GM23338 (cell line): ENCODE measurements at regions not wholly inside any gene's neighbourhood (a gene's known extent, or its start where the extent isn't known, plus 50 kb on each side); places are given as distances from the start of the nearest gene placed in this dataset.

Source experiments
- ATAC-seq: fragments of 200-7000 bp; cut with Tn5 transposase; 3 replicates; pipeline ENCODE4 v1.9.1; 2020
- DNase-seq: peaks from one replicate; pipeline ENCODE4 v3.0.0-alpha.2; 2015; ENCODE audit warnings: low spot score
- H2AFZ ChIP-seq: fragments of 200-600 bp; sonication (generic); 2 replicates; pipeline ENCODE4 v1.8.0; 2016; ENCODE audit warnings: antibody characterized with exemption, mild to moderate bottlenecking, moderate library complexity
- H3F3A ChIP-seq: fragments of 200-600 bp; sonication (generic); replicated peaks from 2 replicates; pipeline ENCODE4 v1.8.0; 2017; ENCODE audit warnings: antibody characterized with exemption, mixed run types, low read depth
- H3K27ac ChIP-seq: fragments of 200-600 bp; sonication (generic); 2 replicates; pipeline ENCODE4 v1.6.1; 2016; ENCODE audit warnings: low read depth
- H3K27me3 ChIP-seq: fragments of 200-600 bp; sonication (generic); 2 replicates; pipeline ENCODE4 v1.8.0; 2016; ENCODE audit warnings: mild to moderate bottlenecking, mixed run types, moderate library complexity; ENCODE audit not compliant: insufficient read depth
- H3K36me3 ChIP-seq: fragments of 200-600 bp; sonication (generic); 2 replicates; pipeline ENCODE4 v1.8.0; 2016; ENCODE audit warnings: mild to moderate bottlenecking; ENCODE audit not compliant: insufficient read depth
- H3K4me1 ChIP-seq: fragments of 200-600 bp; sonication (generic); 2 replicates; pipeline ENCODE4 v1.8.0; 2016; ENCODE audit warnings: mild to moderate bottlenecking, moderate library complexity; ENCODE audit not compliant: insufficient read depth
- H3K4me2 ChIP-seq: fragments of 200-600 bp; sonication (generic); 2 replicates; pipeline ENCODE4 v1.7.1; 2017; ENCODE audit warnings: mixed run types
- H3K4me3 ChIP-seq: fragments of 200-600 bp; sonication (generic); 2 replicates; pipeline ENCODE4 v1.6.1; 2016; ENCODE audit warnings: mixed run types
- H3K79me2 ChIP-seq: fragments of 200-600 bp; sonication (generic); replicated peaks from 2 replicates; pipeline ENCODE4 v1.8.0; 2017; ENCODE audit warnings: mild to moderate bottlenecking; ENCODE audit not compliant: insufficient read depth
- H3K9me2 ChIP-seq: fragments of 200-600 bp; sonication (generic); 2 replicates; pipeline ENCODE4 v1.8.0; 2017; ENCODE audit not compliant: insufficient read depth
- H4K20me1 ChIP-seq: fragments of 200-600 bp; sonication (generic); replicated peaks from 2 replicates; pipeline ENCODE4 v1.8.0; 2017; ENCODE audit warnings: mild to moderate bottlenecking; ENCODE audit not compliant: insufficient read depth
- H3K27ac Mint-ChIP-seq: 2 replicates; pipeline ENCODE4 v1.8.0; 2020; ENCODE audit warnings: inconsistent platforms, mild to moderate bottlenecking, moderate library complexity, mixed read lengths
- H3K27me3 Mint-ChIP-seq: 3 replicates; pipeline ENCODE4 v1.8.0; 2022; ENCODE audit warnings: low read depth, mild to moderate bottlenecking, moderate library complexity, mixed read lengths, inconsistent platforms; ENCODE audit not compliant: insufficient read depth, poor library complexity
- H3K36me3 Mint-ChIP-seq: 3 replicates; pipeline ENCODE4 v1.8.0; 2021; ENCODE audit warnings: low read depth, mild to moderate bottlenecking, inconsistent platforms, moderate library complexity, mixed read lengths
- H3K4me1 Mint-ChIP-seq: 3 replicates; pipeline ENCODE4 v1.8.0; 2020; ENCODE audit warnings: mild to moderate bottlenecking, inconsistent platforms, mixed read lengths
- H3K4me3 Mint-ChIP-seq: 3 replicates; pipeline ENCODE4 v1.8.0; 2021; ENCODE audit warnings: moderate library complexity, mild to moderate bottlenecking, inconsistent platforms, mixed read lengths
- H3K9me3 Mint-ChIP-seq: 3 replicates; pipeline ENCODE4 v1.8.0; 2020; ENCODE audit warnings: moderate library complexity, mild to moderate bottlenecking, inconsistent platforms, mixed read lengths
- CREB1 ChIP-seq: fragments of 250-450 bp; sonication (Bioruptor Pico); IDR thresholded peaks from 2 replicates; pipeline ENCODE4 v1.5.0; 2020; ENCODE audit warnings: low read depth, mild to moderate bottlenecking, moderate library complexity
- EZH2 ChIP-seq: fragments of 200-600 bp; sonication (generic); IDR thresholded peaks from one replicate; pipeline ENCODE4 v1.8.0; 2017; ENCODE audit warnings: antibody characterized with exemption, mild to moderate bottlenecking, low read depth; ENCODE audit not compliant: unreplicated experiment
- EZH2phosphoT487 ChIP-seq: fragments of 200-600 bp; sonication (generic); IDR thresholded peaks from one replicate; pipeline ENCODE4 v1.8.1; 2018; ENCODE audit warnings: antibody characterized with exemption; ENCODE audit not compliant: unreplicated experiment
- JUNB ChIP-seq: IDR thresholded peaks from one replicate; pipeline ENCODE4 v1.6.1; 2016; ENCODE audit warnings: antibody characterized with exemption; ENCODE audit not compliant: unreplicated experiment
- NANOG ChIP-seq: IDR thresholded peaks from 2 replicates; pipeline ENCODE4 v1.6.1; 2016; ENCODE audit warnings: antibody characterized with exemption, borderline replicate concordance
- POLR2AphosphoS5 ChIP-seq: IDR thresholded peaks from 2 replicates; pipeline ENCODE4 v1.6.1; 2016; ENCODE audit warnings: antibody characterized with exemption, low read depth
- REST ChIP-seq: IDR thresholded peaks from one replicate; pipeline ENCODE4 v1.6.1; 2018; ENCODE audit warnings: antibody characterized with exemption; ENCODE audit not compliant: unreplicated experiment
- STAT1 ChIP-seq: IDR thresholded peaks from one replicate; pipeline ENCODE4 v1.6.1; 2016; ENCODE audit warnings: antibody characterized with exemption; ENCODE audit not compliant: unreplicated experiment
- ZNF114 ChIP-seq: fragments of 250-450 bp; sonication (Bioruptor Pico); IDR thresholded peaks from 2 replicates; pipeline ENCODE4 v1.5.0; 2020; ENCODE audit warnings: mild to moderate bottlenecking, moderate library complexity
- ZNF331 ChIP-seq: fragments of 250-450 bp; sonication (Bioruptor Pico); IDR thresholded peaks from 2 replicates; pipeline ENCODE4 v1.5.0; 2020; ENCODE audit warnings: low read depth, mild to moderate bottlenecking, moderate library complexity
- ZNF462 ChIP-seq: fragments of 250-450 bp; sonication (Bioruptor Pico); IDR thresholded peaks from 2 replicates; pipeline ENCODE4 v1.5.0; 2020; ENCODE audit warnings: mild to moderate bottlenecking, moderate library complexity
- TF ChIP-seq, protein P1 (sequence below), 2 experiments: fragments of 200-600 bp in 1 of 2; sonication (generic) in 1 of 2; conservative IDR thresholded peaks; 2 replicates each; pipeline versions ENCODE4 v1.5.1 to v1.6.1; 2016 to 2017; ENCODE audit warnings: antibody characterized with exemption in 2 of 2, low read depth in 2 of 2, mild to moderate bottlenecking in 2 of 2, moderate library complexity in 1 of 2
- TF ChIP-seq, protein P2 (sequence below): IDR thresholded peaks from 2 replicates; pipeline ENCODE4 v1.6.1; 2016; ENCODE audit warnings: antibody characterized with exemption

- DNase-seq (no peak), ATAC-seq (no peak)
- Mint-ChIP-seq H3K36me3 (no peaks in the 10 kb centered on the region), H3K4me1 (no peaks in the 10 kb centered on the region), H3K27me3 (peaks cover 10% of the 10 kb centered on the region), H3K4me3 (no peak overlapping the region), H3K9me3 (peaks cover 3% of the 10 kb centered on the region; the same call in 2 of the 3 replicates), H3K27ac (no peak overlapping the region)
- no peak for TF ChIP-seq REST
- TF ChIP-seq NANOG: no peak
- no peak for TF ChIP-seq STAT1
- no peak for TF ChIP-seq EZH2
- TF ChIP-seq, protein P1, sequence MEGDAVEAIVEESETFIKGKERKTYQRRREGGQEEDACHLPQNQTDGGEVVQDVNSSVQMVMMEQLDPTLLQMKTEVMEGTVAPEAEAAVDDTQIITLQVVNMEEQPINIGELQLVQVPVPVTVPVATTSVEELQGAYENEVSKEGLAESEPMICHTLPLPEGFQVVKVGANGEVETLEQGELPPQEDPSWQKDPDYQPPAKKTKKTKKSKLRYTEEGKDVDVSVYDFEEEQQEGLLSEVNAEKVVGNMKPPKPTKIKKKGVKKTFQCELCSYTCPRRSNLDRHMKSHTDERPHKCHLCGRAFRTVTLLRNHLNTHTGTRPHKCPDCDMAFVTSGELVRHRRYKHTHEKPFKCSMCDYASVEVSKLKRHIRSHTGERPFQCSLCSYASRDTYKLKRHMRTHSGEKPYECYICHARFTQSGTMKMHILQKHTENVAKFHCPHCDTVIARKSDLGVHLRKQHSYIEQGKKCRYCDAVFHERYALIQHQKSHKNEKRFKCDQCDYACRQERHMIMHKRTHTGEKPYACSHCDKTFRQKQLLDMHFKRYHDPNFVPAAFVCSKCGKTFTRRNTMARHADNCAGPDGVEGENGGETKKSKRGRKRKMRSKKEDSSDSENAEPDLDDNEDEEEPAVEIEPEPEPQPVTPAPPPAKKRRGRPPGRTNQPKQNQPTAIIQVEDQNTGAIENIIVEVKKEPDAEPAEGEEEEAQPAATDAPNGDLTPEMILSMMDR (conservative IDR thresholded peaks at IDR 0.05; ENCODE audit: low read depth in 2 of 2): no peak
- TF ChIP-seq ZNF462: no peak
- no peak for TF ChIP-seq CREB1 (CRISPR knock-in tag)
- TF ChIP-seq ZNF114: no peak
- TF ChIP-seq JUNB: no peak
- no peak for TF ChIP-seq POLR2AphosphoS5
- TF ChIP-seq EZH2phosphoT487: no peak
- TF ChIP-seq ZNF331 (CRISPR knock-in tag): no peak
- TF ChIP-seq, protein P2, sequence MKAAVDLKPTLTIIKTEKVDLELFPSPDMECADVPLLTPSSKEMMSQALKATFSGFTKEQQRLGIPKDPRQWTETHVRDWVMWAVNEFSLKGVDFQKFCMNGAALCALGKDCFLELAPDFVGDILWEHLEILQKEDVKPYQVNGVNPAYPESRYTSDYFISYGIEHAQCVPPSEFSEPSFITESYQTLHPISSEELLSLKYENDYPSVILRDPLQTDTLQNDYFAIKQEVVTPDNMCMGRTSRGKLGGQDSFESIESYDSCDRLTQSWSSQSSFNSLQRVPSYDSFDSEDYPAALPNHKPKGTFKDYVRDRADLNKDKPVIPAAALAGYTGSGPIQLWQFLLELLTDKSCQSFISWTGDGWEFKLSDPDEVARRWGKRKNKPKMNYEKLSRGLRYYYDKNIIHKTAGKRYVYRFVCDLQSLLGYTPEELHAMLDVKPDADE: no peak
- Histone ChIP-seq H3K9me2 (no peaks in the 10 kb centered on the region), H3K27ac (no peak overlapping the region), H3K27me3 (no peaks in the 10 kb centered on the region), H3F3A (no peaks in the 10 kb centered on the region), H3K36me3 (no peaks in the 10 kb centered on the region), H3K4me2 (no peak overlapping the region), H3K4me3 (no peak overlapping the region), H3K4me1 (no peaks in the 10 kb centered on the region), H2AFZ (no peak overlapping the region), H4K20me1 (no peaks in the 10 kb centered on the region), H3K79me2 (no peaks in the 10 kb centered on the region)
These were observed 59.0 kb upstream of the CD82 start for GRCh38 chr11:44506375-44507016.
